Large intestine (tissue), 3 donors: ENCODE measurements at regions not wholly inside any gene's neighbourhood (a gene's known extent, or its start where the extent isn't known, plus 50 kb on each side); places are given as distances from the start of the nearest gene placed in this dataset.

Source experiments
- DNase-seq, 2 donors: peaks; one replicate each; pipeline versions ENCODE4 v3.0.0 to v3.0.0-alpha.2; 2013
- H3K27ac ChIP-seq: one replicate; pipeline ENCODE4 v1.5.1; 2013; ENCODE audit warnings: low read length
- H3K27me3 ChIP-seq: 2 replicates; pipeline ENCODE4 v1.6.1; 2013; ENCODE audit warnings: low read length; ENCODE audit not compliant: control insufficient read depth, insufficient read depth
- H3K36me3 ChIP-seq: 2 replicates; pipeline ENCODE4 v1.6.1; 2013; ENCODE audit warnings: low read length; ENCODE audit not compliant: control insufficient read depth, insufficient read depth
- H3K4me1 ChIP-seq: one replicate; pipeline ENCODE4 v1.6.1; 2013; ENCODE audit warnings: low read length; ENCODE audit not compliant: control insufficient read depth, insufficient read depth
- H3K4me3 ChIP-seq: one replicate; pipeline ENCODE4 v1.5.1; 2013; ENCODE audit warnings: low read length
- H3K9me3 ChIP-seq: one replicate; pipeline ENCODE4 v1.6.1; 2013; ENCODE audit warnings: mild to moderate bottlenecking, low read depth, low read length, moderate library complexity; ENCODE audit not compliant: control insufficient read depth
- WGBS: methylation state at CpG from one replicate; pipeline ENCODE4 v1.1.5; 2013; ENCODE audit warnings: low lambda C conversion rate; ENCODE audit not compliant: insufficient coverage; 5-methylcytosine and 5-hydroxymethylcytosine counted together

DNA sequence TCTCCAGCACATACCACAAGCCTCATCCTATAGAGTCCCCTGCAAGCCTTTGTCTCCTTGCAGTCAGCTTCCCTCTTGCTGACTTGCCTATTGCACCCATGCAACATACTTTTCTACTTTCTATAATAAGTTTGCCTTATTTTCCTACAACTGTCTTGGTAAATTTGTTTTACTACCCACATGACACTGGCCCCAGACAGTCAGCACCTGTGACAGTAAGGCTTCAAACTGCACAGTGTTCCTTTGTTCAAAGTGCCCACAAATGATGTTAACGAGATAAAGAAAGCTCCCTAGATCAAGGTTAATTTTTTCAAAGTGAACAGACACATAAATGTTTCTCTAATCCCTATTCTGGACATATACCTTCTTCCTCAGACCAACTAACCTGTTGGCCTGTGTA lies 529.1 kb upstream of the PCDH10 start:
- Histone ChIP-seq H3K36me3 (no peaks in the 10 kb centered on the region), H3K4me3 (no peak overlapping the region), H3K4me1 (no peaks in the 10 kb centered on the region), H3K27ac (no peak overlapping the region), H3K9me3 (no peaks in the 10 kb centered on the region), H3K27me3 (no peaks in the 10 kb centered on the region)
- no CpG with 5 or more reads among the region's 1 CpG for WGBS
- DNase-seq = no peak

DNA sequence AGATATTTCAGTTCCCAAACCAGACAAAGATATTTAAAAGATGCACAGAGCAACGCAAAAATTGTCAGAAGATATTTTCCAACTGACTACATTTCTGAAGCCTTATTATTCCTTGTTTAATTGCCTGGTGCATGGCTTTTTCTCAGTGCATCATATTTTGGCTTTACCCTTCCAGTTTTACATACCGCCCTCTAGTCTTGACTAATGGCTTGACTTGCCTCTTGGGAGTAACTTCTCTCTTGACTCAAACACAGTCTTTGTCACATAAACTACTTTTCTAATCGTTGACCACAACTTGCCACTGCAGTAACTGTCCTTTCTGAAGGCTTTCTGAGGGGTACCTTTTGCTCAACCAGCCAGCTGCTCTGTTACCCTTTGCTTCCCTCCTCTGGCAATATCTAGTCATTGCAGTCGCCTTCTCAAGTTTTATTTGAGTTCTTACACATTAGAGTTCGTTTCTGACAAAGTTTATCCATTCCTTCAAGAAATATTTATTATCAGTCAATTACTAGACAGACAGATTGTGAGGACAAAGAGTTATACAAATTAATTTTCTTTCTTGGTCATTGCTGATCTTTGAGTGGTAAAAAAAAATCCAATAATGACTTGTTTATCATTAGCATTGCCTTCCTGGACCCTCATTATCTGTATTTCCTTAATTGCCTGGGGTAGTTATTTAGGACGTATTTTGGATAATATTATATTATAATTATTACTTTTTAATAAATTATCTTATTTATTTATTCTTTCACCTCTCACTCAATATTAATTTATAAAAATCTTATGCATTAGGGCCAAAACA lies 506.9 kb upstream of the PCDH10 start:
- Histone ChIP-seq H3K27ac (no peak overlapping the region), H3K36me3 (no peaks in the 10 kb centered on the region), H3K4me3 (no peak overlapping the region), H3K27me3 (no peaks in the 10 kb centered on the region), H3K9me3 (no peaks in the 10 kb centered on the region), H3K4me1 (no peaks in the 10 kb centered on the region)
- peak; percentile 8 to 18 for DNase-seq
- 18% methylated on average over 6 of the region's 6 CpGs for WGBS

GRCh38 chr4:132646186-132646585 lies 502.9 kb upstream of the PCDH10 start:
- no peaks in the 10 kb centered on the region for H3K36me3 ChIP-seq
- DNase-seq = no peak
- peaks cover 2% of the 10 kb centered on the region for H3K9me3 ChIP-seq
- no peak overlapping the region for H3K4me3 ChIP-seq
- no peaks in the 10 kb centered on the region for H3K27me3 ChIP-seq
- no CpG with 5 or more reads among the region's 2 CpGs for WGBS
- no peaks in the 10 kb centered on the region for H3K4me1 ChIP-seq
- no peak overlapping the region for H3K27ac ChIP-seq

GRCh38 chr4:132651196-132651595 lies 497.9 kb upstream of the PCDH10 start:
- Histone ChIP-seq H3K4me1 (no peaks in the 10 kb centered on the region), H3K27me3 (no peaks in the 10 kb centered on the region), H3K27ac (no peak overlapping the region), H3K36me3 (no peaks in the 10 kb centered on the region), H3K4me3 (no peak overlapping the region), H3K9me3 (peaks cover 5% of the 10 kb centered on the region)
- no peak for DNase-seq
- 100% methylated on average over 1 of the region's 2 CpGs for WGBS

- no peaks in the 10 kb centered on the region for H3K36me3 ChIP-seq
- no peaks in the 10 kb centered on the region for H3K4me1 ChIP-seq
- H3K27me3 ChIP-seq = no peaks in the 10 kb centered on the region
- H3K27ac ChIP-seq = no peak overlapping the region
- H3K9me3 ChIP-seq = peaks cover 6% of the 10 kb centered on the region
- DNase-seq = no peak
- WGBS = 13% methylated on average over 1 of the region's 1 CpG
- H3K4me3 ChIP-seq = no peak overlapping the region
Measured at GRCh38 chr4:132660181-132660580, 488.9 kb upstream of the PCDH10 start.

GRCh38 chr4:132662456-132662855 lies 486.6 kb upstream of the PCDH10 start:
- no peaks in the 10 kb centered on the region for H3K27me3 ChIP-seq
- peaks cover 6% of the 10 kb centered on the region for H3K9me3 ChIP-seq
- no peaks in the 10 kb centered on the region for H3K36me3 ChIP-seq
- no CpG with 5 or more reads among the region's 1 CpG for WGBS
- H3K4me1 ChIP-seq = no peaks in the 10 kb centered on the region
- H3K4me3 ChIP-seq = no peak overlapping the region
- DNase-seq = no peak
- H3K27ac ChIP-seq = no peak overlapping the region

DNA sequence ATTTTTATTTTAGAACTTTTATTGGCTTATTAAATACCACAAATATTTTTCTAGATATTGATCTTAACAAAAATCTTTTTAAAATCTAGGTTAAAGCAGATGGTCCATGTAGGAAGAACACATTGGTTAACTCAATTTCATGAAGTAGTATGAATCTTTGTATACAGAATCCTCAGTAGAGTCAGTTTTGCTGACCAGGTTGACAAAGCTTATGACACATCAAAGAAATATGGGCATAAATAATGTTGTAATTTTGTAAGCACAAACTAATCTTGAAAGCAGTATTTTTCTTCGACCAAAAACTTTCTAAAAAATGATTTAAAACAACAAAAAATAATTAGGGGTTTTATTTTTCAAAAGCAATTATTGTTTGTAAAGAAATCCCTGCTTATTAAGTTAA lies 479.3 kb upstream of the PCDH10 start:
- WGBS = 0% methylated on average over 1 of the region's 1 CpG
- H3K36me3 ChIP-seq = no peaks in the 10 kb centered on the region
- no peak overlapping the region for H3K27ac ChIP-seq
- no peaks in the 10 kb centered on the region for H3K4me1 ChIP-seq
- no peaks in the 10 kb centered on the region for H3K9me3 ChIP-seq
- H3K27me3 ChIP-seq = no peaks in the 10 kb centered on the region
- no peak overlapping the region for H3K4me3 ChIP-seq
- no peak for DNase-seq

- DNase-seq = no peak
- H3K9me3 ChIP-seq = no peaks in the 10 kb centered on the region
- no peaks in the 10 kb centered on the region for H3K27me3 ChIP-seq
- H3K36me3 ChIP-seq = no peaks in the 10 kb centered on the region
- H3K4me3 ChIP-seq = no peak overlapping the region
- no peak overlapping the region for H3K27ac ChIP-seq
- no peaks in the 10 kb centered on the region for H3K4me1 ChIP-seq
- WGBS = 83% methylated on average over 1 of the region's 1 CpG
Measured at GRCh38 chr4:132670557-132670956, 478.5 kb upstream of the PCDH10 start.

DNA sequence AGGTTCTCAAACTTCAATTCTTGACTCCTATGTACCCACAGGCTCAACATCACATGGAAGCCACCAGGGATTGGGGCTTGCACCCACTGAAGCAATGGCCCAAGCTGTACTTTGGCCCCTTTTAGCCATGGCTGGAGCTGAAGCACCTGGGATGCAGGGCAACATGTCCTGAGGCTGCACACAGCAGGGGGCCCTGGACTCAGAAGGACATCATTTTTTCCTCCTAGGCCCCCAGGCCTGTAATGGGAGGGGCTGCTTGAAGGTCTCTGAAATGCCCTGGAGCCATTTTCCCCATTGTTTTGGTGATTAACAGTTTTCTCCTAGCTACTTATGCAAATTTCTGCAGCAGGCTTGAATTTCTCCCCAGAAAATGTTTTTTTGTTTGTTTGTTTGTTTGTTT lies 465.1 kb upstream of the PCDH10 start:
- Histone ChIP-seq H3K27me3 (no peaks in the 10 kb centered on the region), H3K27ac (no peak overlapping the region), H3K4me3 (no peak overlapping the region), H3K36me3 (no peaks in the 10 kb centered on the region), H3K9me3 (peaks cover 11% of the 10 kb centered on the region), H3K4me1 (no peaks in the 10 kb centered on the region)
- no peak for DNase-seq

GRCh38 chr4:132691026-132691425 lies 458.1 kb upstream of the PCDH10 start:
- no peaks in the 10 kb centered on the region for H3K4me1 ChIP-seq
- H3K4me3 ChIP-seq = no peak overlapping the region
- H3K27me3 ChIP-seq = no peaks in the 10 kb centered on the region
- DNase-seq = no peak
- no peak overlapping the region for H3K27ac ChIP-seq
- no peaks in the 10 kb centered on the region for H3K36me3 ChIP-seq
- no peaks in the 10 kb centered on the region for H3K9me3 ChIP-seq
- WGBS = 32% methylated on average over 2 of the region's 2 CpGs

- no peaks in the 10 kb centered on the region for H3K36me3 ChIP-seq
- H3K27ac ChIP-seq = no peak overlapping the region
- 40% methylated on average over 2 of the region's 2 CpGs for WGBS
- DNase-seq = no peak
- no peaks in the 10 kb centered on the region for H3K4me1 ChIP-seq
- H3K27me3 ChIP-seq = no peaks in the 10 kb centered on the region
- no peaks in the 10 kb centered on the region for H3K9me3 ChIP-seq
- H3K4me3 ChIP-seq = no peak overlapping the region
Measured at GRCh38 chr4:132691668-132692067, 457.4 kb upstream of the PCDH10 start.
